GM12878 (cell line): ENCODE measurements at regions not wholly inside any gene's neighbourhood (a gene's known extent, or its start where the extent isn't known, plus 50 kb on each side); places are given as distances from the start of the nearest gene placed in this dataset.

Experiments used
- ATAC-seq: fragments of 200-7000 bp; cut with Tn5 transposase; 3 replicates; pipeline ENCODE4 v1.9.1; 2020; ENCODE audit warnings: mild to moderate bottlenecking, moderate library complexity
- BruUV-seq: library from RNA; stranded (reverse); fragments of 400-500 nt; replicated peaks from 2 replicates; lab custom pipeline; 2021; lab: Mats Ljungman, UMichigan
- CTCF ChIA-PET: fragments of 300-600 bp; sonication (Branson Sonifier 250); formaldehyde crosslinking; extraction: SDS; loops from one replicate; lab custom pipeline; 2021; ENCODE audit warnings: inconsistent platforms; lab: Yijun Ruan, JAX
- POLR2A ChIA-PET: fragments of 350-600 bp; formaldehyde crosslinking; extraction: SDS; loops from one replicate; lab custom pipeline; 2021; ENCODE audit warnings: inconsistent platforms; lab: Charles Lee
- RAD21 ChIA-PET: fragments of 300-600 bp; sonication (Branson Sonifier 250); formaldehyde crosslinking; loops from one replicate; lab custom pipeline; 2023; ENCODE audit warnings: antibody characterized with exemption; ENCODE audit not compliant: unreplicated experiment; lab: Charles Lee
- SMC1A ChIA-PET: fragments of 300-600 bp; sonication (Branson Sonifier 250); formaldehyde crosslinking; loops from one replicate; lab custom pipeline; 2023; ENCODE audit not compliant: unreplicated experiment, uncharacterized antibody; lab: Charles Lee
- DNase-seq: peaks from one replicate; pipeline ENCODE4 v3.0.0-alpha.2; 2011; ENCODE audit warnings: low read depth, low spot score
- FAIRE-seq: peaks from 3 replicates; lab custom pipeline; 2011; peaks lifted over from hg19 to GRCh38; lab: Jason Lieb, UNC
- H2AFZ ChIP-seq: 2 replicates; pipeline ENCODE4 v1.6.0; 2011; ENCODE audit warnings: low read depth, low read length, control low read depth; ENCODE audit not compliant: control insufficient read depth
- H3K27ac ChIP-seq: 2 replicates; pipeline ENCODE4 v1.5.1; 2011; ENCODE audit warnings: control low read depth; ENCODE audit not compliant: control insufficient read depth, insufficient read depth
- H3K27me3 ChIP-seq, 2 experiments: replicated peaks in 1 of 2; 2 replicates each; pipeline versions ENCODE4 v1.6.0 to v1.6.1; 2011; ENCODE audit warnings: low read length in 1 of 2; ENCODE audit not compliant: control insufficient read depth in 2 of 2, insufficient read depth in 2 of 2
- H3K36me3 ChIP-seq, 2 experiments: 2 replicates each; pipeline ENCODE4 v1.5.1; 2011; ENCODE audit warnings: low read length in 1 of 2; ENCODE audit not compliant: control insufficient read depth in 2 of 2, insufficient read depth in 2 of 2
- H3K4me1 ChIP-seq: 2 replicates; pipeline ENCODE4 v1.6.1; 2011; ENCODE audit warnings: mild to moderate bottlenecking, low read length, moderate library complexity, mixed read lengths; ENCODE audit not compliant: control insufficient read depth, insufficient read depth
- H3K4me2 ChIP-seq: 2 replicates; pipeline ENCODE4 v1.6.0; 2011; ENCODE audit warnings: control low read depth; ENCODE audit not compliant: control insufficient read depth, insufficient read depth
- H3K4me3 ChIP-seq: fragments of 200-600 bp; sonication (generic); 2 replicates; pipeline ENCODE4 v1.5.1; 2016
- H3K79me2 ChIP-seq: 2 replicates; pipeline ENCODE4 v1.6.0; 2011; ENCODE audit warnings: low read length; ENCODE audit not compliant: control insufficient read depth, insufficient read depth
- H3K9ac ChIP-seq: 2 replicates; pipeline ENCODE4 v1.8.0; 2011; ENCODE audit warnings: low read length, control low read depth, mixed read lengths; ENCODE audit not compliant: control insufficient read depth, insufficient read depth
- H3K9me3 ChIP-seq: replicated peaks from 3 replicates; pipeline ENCODE4 v1.5.1; 2011; ENCODE audit warnings: mild to moderate bottlenecking, low read length; ENCODE audit not compliant: control insufficient read depth, insufficient read depth
- H4K20me1 ChIP-seq: 2 replicates; pipeline ENCODE4 v1.6.0; 2011; ENCODE audit not compliant: control insufficient read depth, insufficient read depth
- ASH2L ChIP-seq: fragments of 300-600, 200-600 bp; sonication (generic); IDR thresholded peaks from 2 replicates; pipeline ENCODE4 v1.6.1; 2017; ENCODE audit warnings: low read depth, mild to moderate bottlenecking, borderline replicate concordance
- BACH1 ChIP-seq: fragments of 450-650 bp; IDR thresholded peaks from 2 replicates; pipeline ENCODE4 v1.6.1; 2017; ENCODE audit warnings: mild to moderate bottlenecking, borderline replicate concordance
- CBFB ChIP-seq: IDR thresholded peaks from 2 replicates; pipeline ENCODE4 v1.6.1; 2016; ENCODE audit warnings: antibody characterized with exemption, low read depth
- CBX5 ChIP-seq: sonication (generic); IDR thresholded peaks from 2 replicates; pipeline ENCODE4 v1.6.1; 2016; ENCODE audit warnings: low read depth, moderate library complexity, mild to moderate bottlenecking, inconsistent platforms
- CHD1 ChIP-seq: IDR thresholded peaks from 2 replicates; pipeline ENCODE4 v1.6.1; 2012; ENCODE audit warnings: low read depth, low read length, improper control_type of control experiment
- CREB1 ChIP-seq: IDR thresholded peaks from 2 replicates; pipeline ENCODE4 v1.6.1; 2012; ENCODE audit warnings: low read depth, mild to moderate bottlenecking, inconsistent platforms
- CTCF ChIP-seq, 3 experiments: IDR thresholded peaks in 2 of 3; conservative IDR thresholded peaks in 1 of 3; 2 replicates each; pipeline ENCODE4 v1.5.1; 2011; ENCODE audit warnings: low read depth in 3 of 3, low read length in 3 of 3, mild to moderate bottlenecking in 3 of 3, control low read depth in 2 of 3, moderate library complexity in 2 of 3, inconsistent platforms in 1 of 3, mixed read lengths in 1 of 3; ENCODE audit not compliant: control insufficient read depth in 2 of 3, insufficient read depth in 1 of 3; ENCODE audit errors: extremely low read depth in 1 of 3
- DPF2 ChIP-seq: fragments of 450-650 bp; IDR thresholded peaks from 2 replicates; pipeline ENCODE4 v1.6.1; 2017; ENCODE audit warnings: mild to moderate bottlenecking
- JUNB ChIP-seq: IDR thresholded peaks from 2 replicates; pipeline ENCODE4 v1.6.1; 2016; ENCODE audit warnings: antibody characterized with exemption, mild to moderate bottlenecking
- NFXL1 ChIP-seq: fragments of 450-650 bp; IDR thresholded peaks from 2 replicates; pipeline ENCODE4 v1.6.1; 2017; ENCODE audit warnings: antibody characterized with exemption, mild to moderate bottlenecking, borderline replicate concordance
- NR2C1 ChIP-seq: fragments of 450-650 bp; IDR thresholded peaks from 2 replicates; pipeline ENCODE4 v1.6.1; 2017; ENCODE audit warnings: antibody characterized with exemption, mild to moderate bottlenecking, moderate library complexity
- NRF1 ChIP-seq: conservative IDR thresholded peaks from 2 replicates; pipeline ENCODE4 v1.6.1; 2011; ENCODE audit warnings: mild to moderate bottlenecking, low read depth, low read length, improper control_type of control experiment
- RELA ChIP-seq: fragments of 450-650 bp; IDR thresholded peaks from 2 replicates; pipeline ENCODE4 v1.8.0; 2014; ENCODE audit warnings: borderline replicate concordance; ENCODE audit not compliant: partially characterized antibody
- RUNX3 ChIP-seq: IDR thresholded peaks from 2 replicates; pipeline ENCODE4 v1.6.1; 2012; ENCODE audit warnings: low read length, inconsistent platforms
- SMC3 ChIP-seq: IDR thresholded peaks from 2 replicates; pipeline ENCODE4 v1.6.1; 2011; ENCODE audit warnings: low read length, improper control_type of control experiment, borderline replicate concordance
- SREBF1 ChIP-seq: IDR thresholded peaks from 2 replicates; pipeline ENCODE4 v1.6.1; 2012; ENCODE audit warnings: mild to moderate bottlenecking, low read length
- SREBF2 ChIP-seq: IDR thresholded peaks from 2 replicates; pipeline ENCODE4 v1.6.1; 2012; ENCODE audit warnings: mild to moderate bottlenecking, low read length
- TCF7 ChIP-seq: IDR thresholded peaks from 2 replicates; pipeline ENCODE4 v1.6.1; 2014; ENCODE audit warnings: antibody characterized with exemption, borderline replicate concordance
- WGBS: methylation state at CpG from one replicate; pipeline ENCODE4 v1.1.6; 2016; ENCODE audit warnings: low lambda C conversion rate; ENCODE audit not compliant: insufficient replicate concordance, insufficient coverage; ENCODE audit errors: missing lambda C conversion rate; 5-methylcytosine and 5-hydroxymethylcytosine counted together
- in situ Hi-C: fragments of 300-500 bp; cut with MboI; formaldehyde crosslinking; loops from 9 replicates; pipeline ENCODE4 v1.14.3; 2018; ENCODE audit warnings: mixed read lengths
- intact Hi-C: fragments of 100-400 bp; cut with micrococcal nuclease; formaldehyde crosslinking; loops from one replicate; pipeline ENCODE4 v1.14.2; 2022; ENCODE audit not compliant: unreplicated experiment
- TF ChIP-seq, protein P1 (sequence below): IDR thresholded peaks from 2 replicates; pipeline ENCODE4 v1.6.1; 2012; ENCODE audit warnings: low read depth, low read length, improper control_type of control experiment

DNA sequence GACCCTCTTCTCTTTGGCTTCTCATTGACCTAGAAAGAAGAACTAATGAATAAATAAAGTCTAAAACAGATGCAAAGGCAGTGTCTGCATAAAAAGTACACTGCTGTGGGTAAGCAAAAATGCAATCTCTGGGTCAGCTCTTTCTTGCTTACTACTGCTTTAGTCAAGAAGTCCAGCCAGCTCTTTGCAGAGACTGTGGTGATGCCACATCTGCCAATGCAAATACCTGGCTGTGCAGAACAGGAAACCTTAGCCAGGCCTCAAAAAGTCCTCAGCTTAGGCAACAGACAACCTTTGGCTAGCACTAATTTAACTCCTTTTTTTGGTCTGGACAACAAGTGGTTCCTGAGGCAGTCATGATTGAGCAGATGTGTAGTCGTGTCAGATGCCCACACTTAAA lies 73.6 kb upstream of the RND3 start:
- no peaks in the 10 kb centered on the region; the same call in 2 of the 3 replicates for H3K9me3 ChIP-seq
- no peak overlapping the region for H3K27ac ChIP-seq
- no peak overlapping the region for H3K4me3 ChIP-seq
- ATAC-seq: peak; percentile 25; the same call in 2 of the 3 replicates
- TF ChIP-seq CBFB (no peak), BACH1 (no peak), TCF7 (no peak), NR2C1 (no peak), RUNX3 (no peak), RELA (no peak), CREB1 (no peak), NRF1 (no peak), NFXL1 (no peak), JUNB (no peak), DPF2 (no peak), SMC3 (no peak), CBX5 (no peak), CTCF (IDR thresholded peaks at IDR 0.05 in 2 of 3, conservative IDR thresholded peaks at IDR 0.05 in 1 of 3; ENCODE audit: control insufficient read depth in 2 of 3, extremely low read depth in 1 of 3, insufficient read depth in 1 of 3, low read depth in 3 of 3, low read length in 3 of 3) (no peak), SREBF2 (no peak), ASH2L (no peak), CHD1 (no peak), SREBF1 (no peak)
- TF ChIP-seq, protein P1, sequence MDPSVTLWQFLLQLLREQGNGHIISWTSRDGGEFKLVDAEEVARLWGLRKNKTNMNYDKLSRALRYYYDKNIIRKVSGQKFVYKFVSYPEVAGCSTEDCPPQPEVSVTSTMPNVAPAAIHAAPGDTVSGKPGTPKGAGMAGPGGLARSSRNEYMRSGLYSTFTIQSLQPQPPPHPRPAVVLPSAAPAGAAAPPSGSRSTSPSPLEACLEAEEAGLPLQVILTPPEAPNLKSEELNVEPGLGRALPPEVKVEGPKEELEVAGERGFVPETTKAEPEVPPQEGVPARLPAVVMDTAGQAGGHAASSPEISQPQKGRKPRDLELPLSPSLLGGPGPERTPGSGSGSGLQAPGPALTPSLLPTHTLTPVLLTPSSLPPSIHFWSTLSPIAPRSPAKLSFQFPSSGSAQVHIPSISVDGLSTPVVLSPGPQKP: no peak
- ChIA-PET POLR2A (interaction anchor here (0.6 to 1.9 kb wide), 5 partner anchors 8 to 1580 kb away, joined by 3 to 4 read pairs (median 4); no protein-coding TSS in a partner anchor), SMC1A (interaction anchor here (0.9 to 4.5 kb wide), 16 partner anchors 7 to 45 kb away, joined by 3 to 34 read pairs (median 4); no protein-coding TSS in a partner anchor), RAD21 (interaction anchor here (0.7 to 4.0 kb wide), 7 partner anchors 9 to 40 kb away, joined by 3 to 10 read pairs (median 6); no protein-coding TSS in a partner anchor), CTCF (interaction anchor here (0.9 to 2.7 kb wide), 5 partner anchors 12 to 40 kb away, joined by 3 to 10 read pairs (median 3); no protein-coding TSS in a partner anchor)
- H3K79me2 ChIP-seq: no peaks in the 10 kb centered on the region
- intact Hi-C loops (no loop called here), in situ Hi-C loops (no loop called here)
- H3K36me3 ChIP-seq: no peaks in the 10 kb centered on the region
- H3K27me3 ChIP-seq: no peaks in the 10 kb centered on the region
- no peak for FAIRE-seq
- H3K4me2 ChIP-seq: no peak overlapping the region
- H3K9ac ChIP-seq: no peak overlapping the region
- H4K20me1 ChIP-seq: no peaks in the 10 kb centered on the region
- no peaks in the 10 kb centered on the region for H3K4me1 ChIP-seq
- no TSS peak for BruUV-seq
- no peak for DNase-seq
- no peak overlapping the region for H2AFZ ChIP-seq
- WGBS: 0% methylated on average over 1 of the region's 1 CpG
